CD14-positive monocyte (primary cell): ENCODE measurements at regions not wholly inside any gene's neighbourhood (a gene's known extent, or its start where the extent isn't known, plus 50 kb on each side); places are given as distances from the start of the nearest gene placed in this dataset.

ENCODE experiments used
- DNase-seq, 3 donors: peaks; one replicate each; pipeline ENCODE4 v3.0.0-alpha.2; 2011 to 2022
- H2AFZ ChIP-seq: 2 replicates; pipeline ENCODE4 v1.6.0; 2012; ENCODE audit warnings: mild to moderate bottlenecking, low read depth, low read length, inconsistent platforms; ENCODE audit not compliant: insufficient read depth, poor library complexity, severe bottlenecking
- H3K27ac ChIP-seq, 2 donors: 1 replicate in 1 of 2; 2 replicates in 1 of 2; pipeline ENCODE4 v1.5.1; 2012 to 2013; ENCODE audit warnings: low read length in 2 of 2, control low read depth in 1 of 2, inconsistent platforms in 1 of 2, low read depth in 1 of 2, mild to moderate bottlenecking in 1 of 2
- H3K27me3 ChIP-seq, 2 donors: one replicate each; pipeline versions ENCODE4 v1.6.0 to v1.6.1; 2011 to 2013; ENCODE audit warnings: low read length in 2 of 2; ENCODE audit not compliant: control insufficient read depth in 2 of 2, insufficient read depth in 2 of 2
- H3K36me3 ChIP-seq, 2 donors: replicated peaks in 1 of 2; 1 replicate in 1 of 2; 2 replicates in 1 of 2; pipeline versions ENCODE4 v1.5.1 to v1.6.1; 2012 to 2013; ENCODE audit warnings: low read length in 2 of 2, control low read depth in 1 of 2, inconsistent platforms in 1 of 2, mild to moderate bottlenecking in 1 of 2; ENCODE audit not compliant: insufficient read depth in 2 of 2, control insufficient read depth in 1 of 2
- H3K4me1 ChIP-seq, 2 donors: 1 replicate in 1 of 2; 2 replicates in 1 of 2; pipeline versions ENCODE4 v1.5.1 to v1.6.1; 2012 to 2013; ENCODE audit warnings: low read length in 2 of 2, control low read depth in 1 of 2, inconsistent platforms in 1 of 2, mild to moderate bottlenecking in 1 of 2, moderate library complexity in 1 of 2; ENCODE audit not compliant: insufficient read depth in 2 of 2, control insufficient read depth in 1 of 2
- H3K4me2 ChIP-seq: replicated peaks from 2 replicates; pipeline ENCODE3; 2012; ENCODE audit warnings: low read length, moderate library complexity, mild to moderate bottlenecking; ENCODE audit not compliant: poor library complexity, severe bottlenecking; ENCODE audit errors: extremely low read depth
- H3K4me3 ChIP-seq, 3 experiments: fragments of 200-600 bp in 1 of 3; sonication (generic) in 1 of 3; replicated peaks in 1 of 3; 1 replicate in 2 of 3; 2 replicates in 1 of 3; pipeline ENCODE4 v1.5.1; 2011 to 2013; ENCODE audit warnings: low read length in 3 of 3, mild to moderate bottlenecking in 3 of 3, control low read depth in 2 of 3, low read depth in 2 of 3, inconsistent platforms in 1 of 3, moderate library complexity in 1 of 3
- H3K79me2 ChIP-seq: 2 replicates; pipeline ENCODE4 v1.6.0; 2012; ENCODE audit warnings: mild to moderate bottlenecking, control low read depth, inconsistent platforms, low read length, moderate library complexity; ENCODE audit not compliant: insufficient read depth
- H3K9ac ChIP-seq: 2 replicates; pipeline ENCODE4 v1.6.0; 2017; ENCODE audit warnings: low read length, mild to moderate bottlenecking; ENCODE audit not compliant: insufficient read depth, poor library complexity, severe bottlenecking
- H3K9me3 ChIP-seq, 2 donors: replicated peaks in 1 of 2; 1 replicate in 1 of 2; 2 replicates in 1 of 2; pipeline versions ENCODE4 v1.5.1 to v1.6.1; 2012 to 2013; ENCODE audit warnings: low read length in 2 of 2, control low read depth in 1 of 2; ENCODE audit not compliant: control insufficient read depth in 1 of 2, insufficient read depth in 1 of 2
- H4K20me1 ChIP-seq: 2 replicates; pipeline ENCODE4 v1.6.0; 2012; ENCODE audit warnings: mild to moderate bottlenecking, low read length, control low read depth, moderate library complexity; ENCODE audit not compliant: insufficient read depth
- H3K27ac Mint-ChIP-seq, 7 donors: one replicate each; pipeline ENCODE4 v1.8.0; 2020; ENCODE audit warnings: mild to moderate bottlenecking in 7 of 7, mixed read lengths in 7 of 7, moderate library complexity in 6 of 7, inconsistent platforms in 2 of 7
- H3K27me3 Mint-ChIP-seq, 3 donors: one replicate each; pipeline ENCODE4 v1.8.0; 2021 to 2022; ENCODE audit warnings: low read depth in 3 of 3, mild to moderate bottlenecking in 3 of 3, mixed read lengths in 3 of 3, moderate library complexity in 3 of 3, inconsistent platforms in 1 of 3
- H3K36me3 Mint-ChIP-seq, 2 donors: one replicate each; pipeline ENCODE4 v1.8.0; 2020; ENCODE audit warnings: mixed read lengths in 2 of 2, inconsistent platforms in 1 of 2, mild to moderate bottlenecking in 1 of 2
- H3K4me1 Mint-ChIP-seq: one replicate; pipeline ENCODE4 v1.8.0; 2020; ENCODE audit warnings: mild to moderate bottlenecking, mixed read lengths
- H3K4me3 Mint-ChIP-seq, 2 donors: one replicate each; pipeline ENCODE4 v1.8.0; 2020; ENCODE audit warnings: mild to moderate bottlenecking in 2 of 2, mixed read lengths in 2 of 2, moderate library complexity in 1 of 2
- H3K9me3 Mint-ChIP-seq, 7 donors: one replicate each; pipeline ENCODE4 v1.8.0; 2020 to 2022; ENCODE audit warnings: mixed read lengths in 7 of 7, mild to moderate bottlenecking in 6 of 7, moderate library complexity in 6 of 7, inconsistent platforms in 2 of 7
- CTCF ChIP-seq: fragments of 200-600 bp; IDR thresholded peaks from one replicate; pipeline ENCODE4 v1.8.0; 2022; ENCODE audit warnings: antibody characterized with exemption, mild to moderate bottlenecking
- WGBS: methylation state at CpG from one replicate; pipeline ENCODE4 v1.1.5; 2013; ENCODE audit warnings: missing lambda C conversion rate; ENCODE audit not compliant: insufficient coverage; 5-methylcytosine and 5-hydroxymethylcytosine counted together
- intact Hi-C, 2 donors: fragments of 100-400 bp; cut with micrococcal nuclease; formaldehyde crosslinking; loops; one replicate each; pipeline versions ENCODE4 v1.15.0 to v1.15.1; 2023

- Mint-ChIP-seq H3K36me3 (no peaks in the 10 kb centered on the region), H3K4me3 (no peak overlapping the region), H3K27ac (no peak overlapping the region), H3K9me3 (peaks cover 11 to 37% (median 28%) of the 10 kb centered on the region in 7 donors), H3K4me1 (no peaks in the 10 kb centered on the region), H3K27me3 (peaks cover 0 to 2% (median 1%) of the 10 kb centered on the region in 3 donors)
- Histone ChIP-seq H4K20me1 (no peaks in the 10 kb centered on the region), H3K4me2 (no peak overlapping the region), H3K27ac (no peak overlapping the region), H3K27me3 (no peaks in the 10 kb centered on the region), H3K4me1 (no peaks in the 10 kb centered on the region), H3K9me3 (peaks cover 12 to 43% of the 10 kb centered on the region in 2 donors), H3K9ac (no peak overlapping the region), H3K36me3 (no peaks in the 10 kb centered on the region), H2AFZ (no peak overlapping the region), H3K4me3 (no peak overlapping the region), H3K79me2 (no peaks in the 10 kb centered on the region)
- 91% methylated on average over 9 of the region's 13 CpGs for WGBS
- intact Hi-C loops: no loop called here
- DNase-seq: no peak
- no peak for TF ChIP-seq CTCF
Measured at GRCh38 chr7:67940400-67940799, 943.8 kb downstream of the TYW1 start.

GRCh38 chr7:67947191-67947590, 950.6 kb downstream of the TYW1 start:
- H3K27me3 ChIP-seq: no peaks in the 10 kb centered on the region
- Mint-ChIP-seq H3K27ac (no peak overlapping the region), H3K9me3 (peaks cover 13 to 54% (median 20%) of the 10 kb centered on the region in 7 donors), H3K4me1 (no peaks in the 10 kb centered on the region), H3K36me3 (no peaks in the 10 kb centered on the region), H3K4me3 (no peak overlapping the region), H3K27me3 (peaks cover 0 to 2% (median 1%) of the 10 kb centered on the region in 3 donors)
- no peaks in the 10 kb centered on the region for H3K79me2 ChIP-seq
- 100% methylated on average over 1 of the region's 2 CpGs for WGBS
- intact Hi-C loops: no loop called here
- H3K27ac ChIP-seq: no peak overlapping the region
- no peaks in the 10 kb centered on the region for H4K20me1 ChIP-seq
- no peaks in the 10 kb centered on the region for H3K36me3 ChIP-seq
- no peak for DNase-seq
- TF ChIP-seq CTCF: no peak
- H2AFZ ChIP-seq: no peak overlapping the region
- H3K4me1 ChIP-seq: no peaks in the 10 kb centered on the region
- peaks cover 19 to 47% of the 10 kb centered on the region in 2 donors for H3K9me3 ChIP-seq
- no peak overlapping the region for H3K9ac ChIP-seq
- H3K4me3 ChIP-seq: no peak overlapping the region
- no peak overlapping the region for H3K4me2 ChIP-seq
